Stomach smooth muscle (tissue), 2 donors: ENCODE measurements at regions not wholly inside any gene's neighbourhood (a gene's known extent, or its start where the extent isn't known, plus 50 kb on each side); places are given as distances from the start of the nearest gene placed in this dataset.

Experiments used
- H3K27ac ChIP-seq: one replicate; pipeline ENCODE4 v1.7.0; 2013; ENCODE audit warnings: mild to moderate bottlenecking, low read length, inconsistent platforms
- H3K27me3 ChIP-seq, 2 donors: one replicate each; pipeline ENCODE4 v1.7.0; 2013; ENCODE audit warnings: low read length in 2 of 2; ENCODE audit not compliant: insufficient read depth in 2 of 2, control insufficient read depth in 1 of 2
- H3K36me3 ChIP-seq, 2 donors: one replicate each; pipeline ENCODE4 v1.7.0; 2013; ENCODE audit warnings: low read length in 2 of 2; ENCODE audit not compliant: control insufficient read depth in 2 of 2, insufficient read depth in 2 of 2
- H3K4me1 ChIP-seq: one replicate; pipeline ENCODE4 v1.7.0; 2013; ENCODE audit warnings: low read length; ENCODE audit not compliant: control insufficient read depth, insufficient read depth
- H3K4me3 ChIP-seq, 2 donors: one replicate each; pipeline ENCODE4 v1.7.0; 2013; ENCODE audit warnings: low read length in 2 of 2
- H3K9ac ChIP-seq, 2 donors: one replicate each; pipeline ENCODE4 v1.7.0; 2013; ENCODE audit warnings: low read length in 2 of 2, mild to moderate bottlenecking in 1 of 2
- H3K9me3 ChIP-seq, 2 donors: one replicate each; pipeline ENCODE4 v1.7.0; 2013; ENCODE audit warnings: low read length in 2 of 2; ENCODE audit not compliant: control insufficient read depth in 2 of 2
- donor health status: healthy.
- donor health status: Pancreatic carcinoma.

GRCh38 chr2:188765522-188766470, 208.4 kb upstream of the COL3A1 start:
- Histone ChIP-seq H3K27me3 (no peaks in the 10 kb centered on the region), H3K4me1 (no peaks in the 10 kb centered on the region), H3K4me3 (no peak overlapping the region), H3K9me3 (no peaks in the 10 kb centered on the region), H3K27ac (no peak overlapping the region), H3K36me3 (no peaks in the 10 kb centered on the region), H3K9ac (no peak overlapping the region)

- H3K9ac ChIP-seq = no peak overlapping the region
- no peaks in the 10 kb centered on the region for H3K9me3 ChIP-seq
- no peak overlapping the region for H3K4me3 ChIP-seq
- H3K36me3 ChIP-seq = no peaks in the 10 kb centered on the region
- no peaks in the 10 kb centered on the region for H3K4me1 ChIP-seq
- no peaks in the 10 kb centered on the region for H3K27me3 ChIP-seq
- no peak overlapping the region for H3K27ac ChIP-seq
Observed at GRCh38 chr2:188766471-188766856, 207.7 kb upstream of the COL3A1 start.

GRCh38 chr2:188767176-188767575, 207.0 kb upstream of the COL3A1 start:
- no peak overlapping the region for H3K27ac ChIP-seq
- H3K9ac ChIP-seq = no peak overlapping the region
- H3K36me3 ChIP-seq = no peaks in the 10 kb centered on the region
- no peaks in the 10 kb centered on the region for H3K9me3 ChIP-seq
- no peaks in the 10 kb centered on the region for H3K27me3 ChIP-seq
- H3K4me1 ChIP-seq = no peaks in the 10 kb centered on the region
- no peak overlapping the region for H3K4me3 ChIP-seq

GRCh38 chr2:188770296-188770695, 203.9 kb upstream of the COL3A1 start:
- Histone ChIP-seq H3K27me3 (no peaks in the 10 kb centered on the region), H3K4me3 (no peak overlapping the region), H3K27ac (no peak overlapping the region), H3K4me1 (no peaks in the 10 kb centered on the region), H3K9me3 (no peaks in the 10 kb centered on the region), H3K9ac (no peak overlapping the region), H3K36me3 (no peaks in the 10 kb centered on the region)

- H3K9me3 ChIP-seq = no peaks in the 10 kb centered on the region
- H3K4me1 ChIP-seq = no peaks in the 10 kb centered on the region
- no peaks in the 10 kb centered on the region for H3K36me3 ChIP-seq
- no peak overlapping the region for H3K9ac ChIP-seq
- H3K27ac ChIP-seq = no peak overlapping the region
- no peak overlapping the region for H3K4me3 ChIP-seq
- H3K27me3 ChIP-seq = no peaks in the 10 kb centered on the region
Observed at GRCh38 chr2:188773075-188773474, 201.1 kb upstream of the COL3A1 start.

- Histone ChIP-seq H3K36me3 (no peaks in the 10 kb centered on the region), H3K27me3 (no peaks in the 10 kb centered on the region), H3K27ac (no peak overlapping the region), H3K9me3 (no peaks in the 10 kb centered on the region), H3K4me1 (no peaks in the 10 kb centered on the region), H3K4me3 (no peak overlapping the region), H3K9ac (no peak overlapping the region)
Observed at GRCh38 chr2:188776634-188777033, 197.5 kb upstream of the COL3A1 start.

GRCh38 chr2:188784269-188784762, 189.9 kb upstream of the COL3A1 start:
- no peaks in the 10 kb centered on the region for H3K27me3 ChIP-seq
- H3K4me1 ChIP-seq = peaks cover 6% of the 10 kb centered on the region
- no peak overlapping the region for H3K4me3 ChIP-seq
- H3K9ac ChIP-seq = no peak overlapping the region
- H3K27ac ChIP-seq = no peak overlapping the region
- H3K36me3 ChIP-seq = no peaks in the 10 kb centered on the region
- H3K9me3 ChIP-seq = no peaks in the 10 kb centered on the region

- Histone ChIP-seq H3K9me3 (no peaks in the 10 kb centered on the region), H3K9ac (no peak overlapping the region), H3K4me3 (no peak overlapping the region), H3K27me3 (no peaks in the 10 kb centered on the region), H3K36me3 (no peaks in the 10 kb centered on the region), H3K27ac (peak overlapping the region; percentile 82), H3K4me1 (peaks cover 6% of the 10 kb centered on the region)
Observed at GRCh38 chr2:188785061-188785460, 189.1 kb upstream of the COL3A1 start.

GRCh38 chr2:188785490-188785889, 188.7 kb upstream of the COL3A1 start:
- H3K27ac ChIP-seq = peak overlapping the region; percentile 82
- H3K9ac ChIP-seq = peak overlapping the region in 1 of 2 donors; percentile 2
- no peaks in the 10 kb centered on the region for H3K27me3 ChIP-seq
- H3K36me3 ChIP-seq = no peaks in the 10 kb centered on the region
- peak overlapping the region in 1 of 2 donors; percentile 36 for H3K4me3 ChIP-seq
- H3K4me1 ChIP-seq = peaks cover 6% of the 10 kb centered on the region
- H3K9me3 ChIP-seq = no peaks in the 10 kb centered on the region

GRCh38 chr2:188786368-188786841, 187.8 kb upstream of the COL3A1 start:
- peak overlapping the region; percentile 82 for H3K27ac ChIP-seq

More at GRCh38 chr2:188786368-188786841, 187.8 kb upstream of the COL3A1 start:
- H3K9ac ChIP-seq = peak overlapping the region in 1 of 2 donors; percentile 36
- peaks cover 6% of the 10 kb centered on the region for H3K4me1 ChIP-seq
- no peaks in the 10 kb centered on the region for H3K9me3 ChIP-seq
- H3K4me3 ChIP-seq = peak overlapping the region; percentile 10 to 36
- no peaks in the 10 kb centered on the region for H3K36me3 ChIP-seq
- no peaks in the 10 kb centered on the region for H3K27me3 ChIP-seq
